NB4 (cell line): ENCODE measurements at regions not wholly inside any gene's neighbourhood (a gene's known extent, or its start where the extent isn't known, plus 50 kb on each side); places are given as distances from the start of the nearest gene placed in this dataset.

ENCODE experiments used
- CTCF ChIP-seq: IDR thresholded peaks from one replicate; pipeline ENCODE4 v1.5.1; 2012; ENCODE audit warnings: low read depth, low read length
- POLR2A ChIP-seq: IDR thresholded peaks from 2 replicates; pipeline ENCODE4 v1.6.1; 2011; ENCODE audit warnings: mild to moderate bottlenecking; ENCODE audit not compliant: insufficient read length; ENCODE audit errors: extremely low read depth

GRCh38 chr9:119861842-119862241 lies 492.6 kb upstream of the BRINP1 start:
- TF ChIP-seq CTCF (no peak), POLR2A (no peak)
